ENCODE measurements at regions not wholly inside any gene's neighbourhood (a gene's known extent, or its start where the extent isn't known, plus 50 kb on each side); places are given as distances from the start of the nearest gene placed in this dataset.

- no peak for DNase-seq
- H3K27ac Mint-ChIP-seq = no peak overlapping the region
These were observed 286.4 kb downstream of the PRDM5 start for GRCh38 chr4:120636120-120636630.

GRCh38 chr4:120633810-120634209, 288.7 kb downstream of the PRDM5 start:
- intact Hi-C loops (cut with DNase I, micrococcal nuclease) = no loop called here
- Mint-ChIP-seq H3K4me1 (peaks cover 4% of the 10 kb centered on the region), H3K36me3 (ENCODE audit: low read depth) (no peaks in the 10 kb centered on the region), H3K27me3 (peaks cover 2% of the 10 kb centered on the region), H3K27ac (no peak overlapping the region), H3K9me3 (ENCODE audit: low read depth) (no peaks in the 10 kb centered on the region), H3K4me3 (no peak overlapping the region)
- DNase-seq (no peak), ATAC-seq (no peak)
- CTCF ChIA-PET = no interaction called here
- POLR2A ChIA-PET = no interaction called here

More at GRCh38 chr4:120636120-120636630, 286.4 kb downstream of the PRDM5 start:
- intact Hi-C loops (cut with DNase I, micrococcal nuclease) = no loop called here
- H3K4me1 Mint-ChIP-seq = peaks cover 4% of the 10 kb centered on the region
- H3K9me3 Mint-ChIP-seq (ENCODE audit: low read depth) = no peaks in the 10 kb centered on the region
- H3K36me3 Mint-ChIP-seq (ENCODE audit: low read depth) = no peaks in the 10 kb centered on the region
- ATAC-seq = peak; percentile 74
- H3K27me3 Mint-ChIP-seq = peaks cover 4% of the 10 kb centered on the region
- H3K4me3 Mint-ChIP-seq = no peak overlapping the region
- POLR2A ChIA-PET = no interaction called here
- CTCF ChIA-PET = interaction anchor here (0.7 kb wide), 1 partner anchor 264 kb away, joined by 3 read pairs; no protein-coding TSS in a partner anchor

- intact Hi-C loops (cut with DNase I, micrococcal nuclease) = no loop called here
- no peaks in the 10 kb centered on the region for H3K4me1 Mint-ChIP-seq
- no peak overlapping the region for H3K27ac Mint-ChIP-seq
- no peaks in the 10 kb centered on the region for H3K27me3 Mint-ChIP-seq
- H3K4me3 Mint-ChIP-seq = no peak overlapping the region
- H3K36me3 Mint-ChIP-seq (ENCODE audit: low read depth) = no peaks in the 10 kb centered on the region
- no peaks in the 10 kb centered on the region for H3K9me3 Mint-ChIP-seq (ENCODE audit: low read depth)
- CTCF ChIA-PET = no interaction called here
- POLR2A ChIA-PET = no interaction called here
- ATAC-seq (no peak), DNase-seq (no peak)
These were observed 292.1 kb downstream of the PRDM5 start for GRCh38 chr4:120630427-120630826.

- intact Hi-C loops (cut with DNase I, micrococcal nuclease) = no loop called here
- ChIA-PET POLR2A (no interaction called here), CTCF (no interaction called here)
- ATAC-seq = no peak
- Mint-ChIP-seq H3K4me3 (no peak overlapping the region), H3K27me3 (no peaks in the 10 kb centered on the region), H3K36me3 (ENCODE audit: low read depth) (no peaks in the 10 kb centered on the region), H3K9me3 (ENCODE audit: low read depth) (no peaks in the 10 kb centered on the region), H3K27ac (no peak overlapping the region), H3K4me1 (no peaks in the 10 kb centered on the region)
- DNase-seq = no peak
These were observed 292.9 kb downstream of the PRDM5 start for GRCh38 chr4:120629546-120630108.

- H3K4me1 Mint-ChIP-seq = no peaks in the 10 kb centered on the region
- no peak overlapping the region for H3K27ac Mint-ChIP-seq
- ATAC-seq (no peak), DNase-seq (no peak)
- H3K4me3 Mint-ChIP-seq = no peak overlapping the region
- ChIA-PET CTCF (no interaction called here), POLR2A (no interaction called here)
- intact Hi-C loops (cut with DNase I, micrococcal nuclease) = no loop called here
- no peaks in the 10 kb centered on the region for H3K36me3 Mint-ChIP-seq (ENCODE audit: low read depth)
- H3K9me3 Mint-ChIP-seq (ENCODE audit: low read depth) = no peaks in the 10 kb centered on the region
- H3K27me3 Mint-ChIP-seq = peaks cover 4% of the 10 kb centered on the region
These were observed 299.9 kb downstream of the PRDM5 start for GRCh38 chr4:120622601-120623000.

- Mint-ChIP-seq H3K27ac (no peak overlapping the region), H3K4me1 (no peaks in the 10 kb centered on the region), H3K4me3 (no peak overlapping the region), H3K27me3 (peaks cover 7% of the 10 kb centered on the region), H3K9me3 (ENCODE audit: low read depth) (no peaks in the 10 kb centered on the region), H3K36me3 (ENCODE audit: low read depth) (no peaks in the 10 kb centered on the region)
- POLR2A ChIA-PET = no interaction called here
- CTCF ChIA-PET = no interaction called here
- intact Hi-C loops (cut with DNase I, micrococcal nuclease) = no loop called here
- DNase-seq = no peak
- ATAC-seq = no peak
These were observed 305.4 kb downstream of the PRDM5 start for GRCh38 chr4:120617171-120617570.

- ChIA-PET CTCF (no interaction called here), POLR2A (no interaction called here)
- Mint-ChIP-seq H3K27me3 (peaks cover 10% of the 10 kb centered on the region), H3K36me3 (ENCODE audit: low read depth) (no peaks in the 10 kb centered on the region), H3K27ac (no peak overlapping the region), H3K9me3 (ENCODE audit: low read depth) (no peaks in the 10 kb centered on the region), H3K4me3 (no peak overlapping the region), H3K4me1 (no peaks in the 10 kb centered on the region)
- intact Hi-C loops (cut with DNase I, micrococcal nuclease) = no loop called here
- ATAC-seq = no peak
- no peak for DNase-seq
These were observed 306.5 kb downstream of the PRDM5 start for GRCh38 chr4:120616041-120616440.

- H3K9me3 Mint-ChIP-seq (ENCODE audit: low read depth) = no peaks in the 10 kb centered on the region
- no peaks in the 10 kb centered on the region for H3K36me3 Mint-ChIP-seq (ENCODE audit: low read depth)
- peaks cover 6% of the 10 kb centered on the region for H3K27me3 Mint-ChIP-seq
- ATAC-seq (no peak), DNase-seq (no peak)
- ChIA-PET CTCF (no interaction called here), POLR2A (no interaction called here)
- no peak overlapping the region for H3K4me3 Mint-ChIP-seq
- H3K4me1 Mint-ChIP-seq = no peaks in the 10 kb centered on the region
- no peak overlapping the region for H3K27ac Mint-ChIP-seq
- intact Hi-C loops (cut with DNase I, micrococcal nuclease) = no loop called here
These were observed 308.7 kb downstream of the PRDM5 start for GRCh38 chr4:120613778-120614177.

GRCh38 chr4:120611092-120611491, 311.4 kb downstream of the PRDM5 start:
- H3K27ac Mint-ChIP-seq = no peak overlapping the region
- DNase-seq = no peak
- H3K36me3 Mint-ChIP-seq (ENCODE audit: low read depth) = no peaks in the 10 kb centered on the region
- ChIA-PET CTCF (no interaction called here), POLR2A (no interaction called here)
- no peaks in the 10 kb centered on the region for H3K9me3 Mint-ChIP-seq (ENCODE audit: low read depth)
- H3K27me3 Mint-ChIP-seq = peaks cover 6% of the 10 kb centered on the region
- H3K4me1 Mint-ChIP-seq = no peaks in the 10 kb centered on the region
- no peak for ATAC-seq
- H3K4me3 Mint-ChIP-seq = no peak overlapping the region
- intact Hi-C loops (cut with DNase I, micrococcal nuclease) = no loop called here

GRCh38 chr4:120591038-120591437, 331.5 kb downstream of the PRDM5 start:
- H3K9me3 Mint-ChIP-seq (ENCODE audit: low read depth) = no peaks in the 10 kb centered on the region
- H3K4me1 Mint-ChIP-seq = no peaks in the 10 kb centered on the region
- H3K4me3 Mint-ChIP-seq = no peak overlapping the region
- peaks cover 9% of the 10 kb centered on the region for H3K27me3 Mint-ChIP-seq
- no peaks in the 10 kb centered on the region for H3K36me3 Mint-ChIP-seq (ENCODE audit: low read depth)
- CTCF ChIA-PET = no interaction called here
- H3K27ac Mint-ChIP-seq = no peak overlapping the region
- no peak for ATAC-seq
- DNase-seq = no peak
- POLR2A ChIA-PET = no interaction called here
- intact Hi-C loops (cut with DNase I, micrococcal nuclease) = no loop called here

GRCh38 chr4:120589787-120590186, 332.7 kb downstream of the PRDM5 start:
- H3K9me3 Mint-ChIP-seq (ENCODE audit: low read depth) = no peaks in the 10 kb centered on the region

GRCh38 chr4:120568731-120569130, 353.8 kb downstream of the PRDM5 start:
- Mint-ChIP-seq H3K36me3 (ENCODE audit: low read depth) (no peaks in the 10 kb centered on the region), H3K4me1 (no peaks in the 10 kb centered on the region), H3K4me3 (no peak overlapping the region), H3K27ac (no peak overlapping the region), H3K9me3 (ENCODE audit: low read depth) (no peaks in the 10 kb centered on the region), H3K27me3 (peaks cover 10% of the 10 kb centered on the region)
- ATAC-seq (no peak), DNase-seq (no peak)
- intact Hi-C loops (cut with DNase I, micrococcal nuclease) = no loop called here
- POLR2A ChIA-PET = no interaction called here
- CTCF ChIA-PET = interaction anchor here (0.7 kb wide), 1 partner anchor 10 kb away, joined by 3 read pairs; no protein-coding TSS in a partner anchor

More at GRCh38 chr4:120589787-120590186, 332.7 kb downstream of the PRDM5 start:
- DNase-seq (no peak), ATAC-seq (no peak)
- intact Hi-C loops (cut with DNase I, micrococcal nuclease) = no loop called here
- H3K4me1 Mint-ChIP-seq = no peaks in the 10 kb centered on the region
- H3K4me3 Mint-ChIP-seq = no peak overlapping the region
- POLR2A ChIA-PET = no interaction called here
- no peak overlapping the region for H3K27ac Mint-ChIP-seq
- CTCF ChIA-PET = no interaction called here
- no peaks in the 10 kb centered on the region for H3K36me3 Mint-ChIP-seq (ENCODE audit: low read depth)
- H3K27me3 Mint-ChIP-seq = peaks cover 9% of the 10 kb centered on the region

GRCh38 chr4:120561648-120562047, 360.9 kb downstream of the PRDM5 start:
- intact Hi-C loops (cut with DNase I, micrococcal nuclease) = no loop called here
- DNase-seq (no peak), ATAC-seq (no peak)
- ChIA-PET CTCF (no interaction called here), POLR2A (no interaction called here)
- Mint-ChIP-seq H3K9me3 (ENCODE audit: low read depth) (peaks cover 14% of the 10 kb centered on the region), H3K27me3 (no peaks in the 10 kb centered on the region), H3K4me1 (no peaks in the 10 kb centered on the region), H3K36me3 (ENCODE audit: low read depth) (no peaks in the 10 kb centered on the region), H3K27ac (no peak overlapping the region), H3K4me3 (no peak overlapping the region)

All from activated CD4-positive, alpha-beta T cell treated with anti-CD3 and anti-CD28 coated beads for 36 hours (primary cell).